DOHH2 (cell line): ENCODE measurements at regions not wholly inside any gene's neighbourhood (a gene's known extent, or its start where the extent isn't known, plus 50 kb on each side); places are given as distances from the start of the nearest gene placed in this dataset.
"Not testable (repeated sequence)": the region's sequence is repeated elsewhere in the genome, so short reads cannot be mapped to it uniquely, and the experiment has no call there.

Experiments
- H3F3A ChIP-seq: fragments of 200-600 bp; sonication (generic), shearing (Covaris generic); 2 replicates; pipeline ENCODE4 v1.6.0; 2016; ENCODE audit warnings: antibody characterized with exemption, mild to moderate bottlenecking; ENCODE audit not compliant: control insufficient read depth, insufficient read depth
- H3K27ac ChIP-seq: fragments of 200-600 bp; sonication (generic); 2 replicates; pipeline ENCODE4 v1.5.1; 2014; ENCODE audit warnings: low read depth, mild to moderate bottlenecking, low read length, moderate library complexity
- H3K27me3 ChIP-seq: fragments of 200-600 bp; sonication (generic); 2 replicates; pipeline ENCODE4 v1.6.1; 2014; ENCODE audit warnings: mild to moderate bottlenecking, low read length, mixed read lengths; ENCODE audit not compliant: control insufficient read depth
- H3K36me3 ChIP-seq: fragments of 200-600 bp; sonication (generic); 2 replicates; pipeline ENCODE4 v1.6.1; 2014; ENCODE audit warnings: mild to moderate bottlenecking, low read length, moderate library complexity, mixed read lengths; ENCODE audit not compliant: control insufficient read depth
- H3K4me1 ChIP-seq: fragments of 200-600 bp; sonication (generic); 2 replicates; pipeline ENCODE4 v1.6.1; 2014; ENCODE audit warnings: mild to moderate bottlenecking, low read length, mixed read lengths; ENCODE audit not compliant: control insufficient read depth
- H3K4me2 ChIP-seq: fragments of 200-600 bp; sonication (generic); 2 replicates; pipeline ENCODE4 v1.6.0; 2014; ENCODE audit warnings: mild to moderate bottlenecking, low read length, moderate library complexity
- H3K4me3 ChIP-seq: fragments of 200-600 bp; sonication (generic); 2 replicates; pipeline ENCODE4 v1.5.1; 2014; ENCODE audit warnings: mild to moderate bottlenecking, low read length, mixed read lengths
- H3K79me2 ChIP-seq: fragments of 200-600 bp; sonication (generic); 2 replicates; pipeline ENCODE4 v1.6.1; 2014; ENCODE audit warnings: mild to moderate bottlenecking, low read length, mixed read lengths; ENCODE audit not compliant: control insufficient read depth
- H3K9me2 ChIP-seq: fragments of 200-600 bp; sonication (generic); replicated peaks from 2 replicates; pipeline ENCODE4 v1.6.1; 2014; ENCODE audit warnings: mild to moderate bottlenecking, low read length, mixed read lengths; ENCODE audit not compliant: control insufficient read depth
- H3K9me3 ChIP-seq: fragments of 200-600 bp; sonication (generic); 2 replicates; pipeline ENCODE4 v1.6.1; 2014; ENCODE audit warnings: antibody characterized with exemption, low read length, mixed read lengths; ENCODE audit not compliant: control insufficient read depth, insufficient read depth
- H4K20me1 ChIP-seq: fragments of 200-600 bp; sonication (generic); 2 replicates; pipeline ENCODE4 v1.6.0; 2014; ENCODE audit warnings: low read depth, mild to moderate bottlenecking, antibody characterized with exemption, low read length, moderate library complexity; ENCODE audit not compliant: control insufficient read depth, insufficient read depth
- CTCF ChIP-seq: fragments of 200-600 bp; sonication (generic); IDR thresholded peaks from one replicate; pipeline ENCODE4 v1.5.1; 2014; ENCODE audit warnings: antibody characterized with exemption, mild to moderate bottlenecking, low read depth, low read length; ENCODE audit not compliant: poor library complexity, severe bottlenecking
- EZH2phosphoT487 ChIP-seq: fragments of 200-600 bp; sonication (generic); IDR thresholded peaks from 2 replicates; pipeline ENCODE4 v1.6.1; 2017; ENCODE audit warnings: borderline replicate concordance, mild to moderate bottlenecking, antibody characterized with exemption, low read length, moderate library complexity, mixed read lengths

- H3K9me3 ChIP-seq: peaks cover 6% of the 10 kb centered on the region; the same call in 1 of the 2 replicates
- H3K9me2 ChIP-seq: no peaks in the 10 kb centered on the region
- H3K4me1 ChIP-seq: no peaks in the 10 kb centered on the region
- H4K20me1 ChIP-seq: no peaks in the 10 kb centered on the region
- H3K36me3 ChIP-seq: no peaks in the 10 kb centered on the region
- no peak overlapping the region for H3K27ac ChIP-seq
- H3K79me2 ChIP-seq: no peaks in the 10 kb centered on the region
- H3F3A ChIP-seq: no peaks in the 10 kb centered on the region
- no peaks in the 10 kb centered on the region; the same call in 1 of the 2 replicates for H3K27me3 ChIP-seq
- H3K4me2 ChIP-seq: no peak overlapping the region
- TF ChIP-seq EZH2phosphoT487 (no peak), CTCF (no peak)
- no peak overlapping the region for H3K4me3 ChIP-seq
Measured at GRCh38 chr11:69949327-69949726, 128.8 kb upstream of the ANO1 start.

DNA sequence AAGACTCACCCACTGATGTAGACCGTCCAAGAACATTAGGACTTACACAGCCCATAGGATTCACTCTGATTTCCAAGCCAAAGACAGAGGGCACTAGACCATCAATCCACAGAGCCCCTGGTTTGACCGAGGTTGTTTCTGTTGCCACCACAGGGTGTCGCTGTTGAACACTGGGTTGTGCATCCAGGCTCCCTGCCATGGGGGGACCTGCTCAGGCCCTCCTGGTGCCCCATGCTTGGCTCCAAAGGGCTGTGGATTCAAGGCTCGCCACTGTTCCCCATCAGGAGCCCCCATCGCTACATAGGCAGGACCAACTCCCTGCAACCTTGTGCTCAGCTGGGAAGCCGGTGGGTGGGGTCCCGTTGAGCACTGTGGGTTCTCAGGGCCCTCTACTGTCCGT is 128.0 kb upstream of the ANO1 start:
- peak; percentile 84 for TF ChIP-seq CTCF
- no peak for TF ChIP-seq EZH2phosphoT487
- Histone ChIP-seq H3K27ac (no peak overlapping the region), H3K4me1 (no peaks in the 10 kb centered on the region)

GRCh38 chr11:69950621-69951020 is 127.5 kb upstream of the ANO1 start:
- TF ChIP-seq CTCF (no peak), EZH2phosphoT487 (no peak)
- H3K9me2 ChIP-seq: no peaks in the 10 kb centered on the region

More for the DNA sequence above, 128.0 kb upstream of the ANO1 start:
- H3K27me3 ChIP-seq: no peaks in the 10 kb centered on the region; the same call in 1 of the 2 replicates
- H3F3A ChIP-seq: no peaks in the 10 kb centered on the region
- H4K20me1 ChIP-seq: no peaks in the 10 kb centered on the region
- no peak overlapping the region for H3K4me2 ChIP-seq
- no peaks in the 10 kb centered on the region for H3K9me2 ChIP-seq
- no peaks in the 10 kb centered on the region for H3K79me2 ChIP-seq
- no peak overlapping the region for H3K4me3 ChIP-seq
- peaks cover 6% of the 10 kb centered on the region; the same call in 1 of the 2 replicates for H3K9me3 ChIP-seq
- H3K36me3 ChIP-seq: no peaks in the 10 kb centered on the region

GRCh38 chr11:69951821-69952220 is 126.3 kb upstream of the ANO1 start:
- no peaks in the 10 kb centered on the region for H3K9me2 ChIP-seq
- H3K4me3 ChIP-seq: no peak overlapping the region
- no peaks in the 10 kb centered on the region for H3K36me3 ChIP-seq
- H3K27ac ChIP-seq: no peak overlapping the region
- TF ChIP-seq CTCF (no peak), EZH2phosphoT487 (no peak)
- no peaks in the 10 kb centered on the region for H4K20me1 ChIP-seq
- H3F3A ChIP-seq: no peaks in the 10 kb centered on the region
- H3K4me2 ChIP-seq: no peak overlapping the region
- peaks cover 6% of the 10 kb centered on the region; the same call in 1 of the 2 replicates for H3K9me3 ChIP-seq
- no peaks in the 10 kb centered on the region for H3K27me3 ChIP-seq
- no peaks in the 10 kb centered on the region for H3K79me2 ChIP-seq
- no peaks in the 10 kb centered on the region for H3K4me1 ChIP-seq

More at GRCh38 chr11:69950621-69951020, 127.5 kb upstream of the ANO1 start:
- no peaks in the 10 kb centered on the region for H3K36me3 ChIP-seq
- H4K20me1 ChIP-seq: no peaks in the 10 kb centered on the region
- H3K4me2 ChIP-seq: no peak overlapping the region
- H3F3A ChIP-seq: no peaks in the 10 kb centered on the region
- no peaks in the 10 kb centered on the region for H3K79me2 ChIP-seq
- H3K4me1 ChIP-seq: no peaks in the 10 kb centered on the region
- H3K27me3 ChIP-seq: no peaks in the 10 kb centered on the region; the same call in 1 of the 2 replicates
- H3K9me3 ChIP-seq: peaks cover 6% of the 10 kb centered on the region; the same call in 1 of the 2 replicates
- H3K4me3 ChIP-seq: no peak overlapping the region
- no peak overlapping the region for H3K27ac ChIP-seq

DNA sequence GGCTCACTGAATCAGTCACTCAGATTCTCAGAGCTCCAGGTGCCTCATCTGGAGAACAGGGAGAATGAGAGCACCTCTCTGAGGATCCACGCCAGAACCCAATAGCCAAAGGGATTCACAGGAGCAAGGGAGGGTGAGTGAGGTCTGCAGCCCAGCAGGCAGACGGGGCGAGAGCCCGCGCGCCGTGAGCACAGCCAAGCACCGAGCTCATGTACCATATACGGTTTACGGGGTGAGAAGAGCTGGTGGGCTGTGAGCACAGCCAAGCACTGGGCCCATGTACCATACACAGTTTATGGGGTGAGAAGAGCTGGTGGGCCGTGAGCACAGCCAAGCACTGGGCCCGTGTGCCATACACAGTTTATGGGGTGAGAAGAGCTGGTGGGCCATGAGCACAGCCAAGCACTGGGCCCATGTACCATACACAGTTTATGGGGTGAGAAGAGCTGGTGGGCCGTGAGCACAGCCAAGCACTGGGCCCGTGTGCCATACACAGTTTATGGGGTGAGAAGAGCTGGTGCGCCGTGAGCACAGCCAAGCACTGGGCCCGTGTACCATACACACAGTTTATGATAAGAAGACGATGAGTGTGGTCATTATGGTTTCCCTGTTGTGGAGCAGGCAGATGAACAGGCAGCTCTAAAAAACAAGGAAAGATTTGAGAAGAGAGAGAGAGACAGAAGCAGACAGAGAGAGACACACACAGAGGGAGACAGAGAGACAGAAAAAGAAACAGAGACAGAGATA is 125.7 kb upstream of the ANO1 start:
- H3K79me2 ChIP-seq, H3K27ac ChIP-seq, H3K4me3 ChIP-seq, H3K4me2 ChIP-seq, H3K4me1 ChIP-seq, H3K27me3 ChIP-seq, H3K9me2 ChIP-seq, H3K36me3 ChIP-seq, H3K9me3 ChIP-seq, H3F3A ChIP-seq, H4K20me1 ChIP-seq: not testable (repeated sequence)
